ENCODE measurements at regions not wholly inside any gene's neighbourhood (a gene's known extent, or its start where the extent isn't known, plus 50 kb on each side); places are given as distances from the start of the nearest gene placed in this dataset.

DNA sequence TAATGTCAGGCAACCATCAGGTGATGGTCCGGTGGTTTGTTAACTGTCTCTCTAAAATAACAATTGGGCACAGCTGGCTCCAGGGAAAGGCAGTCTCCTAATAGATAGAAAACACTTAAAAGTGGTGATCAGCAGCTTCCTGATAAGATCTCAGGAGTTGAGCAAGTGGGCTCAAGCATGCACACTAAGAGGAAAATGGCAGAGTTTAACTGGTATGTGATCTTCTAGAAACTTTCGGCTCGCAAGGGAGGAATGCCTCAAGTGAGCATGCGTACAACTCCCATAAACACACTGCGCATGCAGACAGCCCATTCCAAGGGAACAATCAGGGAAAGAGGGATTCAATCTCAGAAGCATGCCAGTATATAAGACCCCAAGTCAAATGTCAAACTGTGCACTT is 52.2 kb upstream of the VTCN1 start:
- DNase-seq (ENCODE audit: extremely low spot score, insufficient read length, low read depth), result no peak
- no peak for FAIRE-seq

DNA sequence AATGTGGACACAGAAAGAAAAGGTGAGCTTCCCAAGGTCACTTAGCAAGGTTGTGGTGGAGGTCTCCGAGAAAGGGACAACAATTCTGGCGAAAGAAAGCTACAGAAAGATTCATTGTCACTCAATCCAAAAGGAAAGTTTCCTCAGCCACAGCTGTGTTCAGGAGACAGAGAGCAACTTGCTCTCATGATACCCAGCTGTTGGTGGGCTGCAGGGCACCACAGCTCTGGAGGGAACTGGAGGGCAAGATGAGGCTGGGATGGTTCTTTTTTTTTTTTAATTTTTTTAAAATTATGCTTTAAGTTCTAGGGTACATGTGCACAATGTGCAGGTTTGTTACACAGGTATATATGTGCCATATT is 50.7 kb upstream of the VTCN1 start:
- DNase-seq (ENCODE audit: extremely low spot score, insufficient read length, low read depth) (no peak), FAIRE-seq (no peak)

DNA sequence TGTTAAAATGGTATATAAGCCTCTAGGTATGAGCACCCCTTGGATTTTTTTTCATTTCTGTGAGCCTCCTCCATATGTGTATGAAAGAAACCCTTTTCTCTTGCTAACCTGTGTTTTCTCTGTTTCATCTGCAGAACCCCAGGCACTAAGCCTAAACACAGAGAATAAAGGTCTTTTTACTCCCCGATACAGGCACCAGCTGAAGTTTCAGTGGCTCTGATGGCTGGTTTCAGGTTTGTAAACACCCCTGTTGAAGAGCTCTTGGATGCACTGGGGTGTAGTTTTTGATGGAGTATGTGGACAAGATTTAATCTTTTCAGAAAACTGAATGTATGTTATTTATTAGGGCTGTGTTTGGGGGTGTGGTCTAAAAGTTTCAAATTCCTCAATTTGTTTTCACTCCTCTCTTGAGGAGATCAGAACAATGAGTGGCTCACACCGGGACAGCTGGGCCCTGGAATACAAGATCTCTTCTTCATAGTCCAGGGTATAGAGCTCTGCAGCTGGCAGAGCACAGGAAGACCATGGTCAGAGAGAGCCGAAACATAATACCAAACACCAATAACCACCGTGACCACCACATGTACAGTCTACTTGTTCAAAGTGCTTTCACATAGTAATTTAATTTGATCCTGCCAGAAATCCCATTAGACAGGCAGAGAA is 50.2 kb upstream of the VTCN1 start:
- no peak for FAIRE-seq
- no peak for DNase-seq (ENCODE audit: extremely low spot score, insufficient read length, low read depth)

Data from GM18507 (cell line).